Medulla oblongata (tissue), 1 donor: ENCODE measurements at regions not wholly inside any gene's neighbourhood (a gene's known extent, or its start where the extent isn't known, plus 50 kb on each side); places are given as distances from the start of the nearest gene placed in this dataset.
"Not testable (repeated sequence)": the region's sequence is repeated elsewhere in the genome, so short reads cannot be mapped to it uniquely, and the experiment has no call there.

Experiments used
- DNase-seq: peaks from one replicate; pipeline ENCODE4 v3.0.0-alpha.2; 2015; ENCODE audit errors: extremely low spot score

- DNase-seq = no peak
These were observed 187.3 kb downstream of the KTN1 start for GRCh38 chr14:55767286-55767685.

GRCh38 chr14:55769877-55770276 lies 189.9 kb downstream of the KTN1 start:
- no peak for DNase-seq

- no peak for DNase-seq
These were observed 191.4 kb downstream of the KTN1 start for GRCh38 chr14:55771242-55771981.

GRCh38 chr14:55772486-55772885 lies 192.5 kb downstream of the KTN1 start:
- no peak for DNase-seq

GRCh38 chr14:55773312-55773711 lies 193.3 kb downstream of the KTN1 start:
- no peak for DNase-seq

- no peak for DNase-seq
These were observed 194.1 kb downstream of the KTN1 start for GRCh38 chr14:55773984-55774545.

GRCh38 chr14:55777877-55778276 lies 197.9 kb downstream of the KTN1 start:
- no peak for DNase-seq

GRCh38 chr14:55780156-55780946 lies 200.3 kb downstream of the KTN1 start:
- peak; percentile 8 for DNase-seq

- no peak for DNase-seq
These were observed 201.0 kb downstream of the KTN1 start for GRCh38 chr14:55781046-55781445.

GRCh38 chr14:55782166-55782565 lies 202.2 kb downstream of the KTN1 start:
- no peak for DNase-seq

- DNase-seq = no peak
These were observed 209.4 kb downstream of the KTN1 start for GRCh38 chr14:55789406-55789805.

GRCh38 chr14:55794655-55795595 lies 214.9 kb downstream of the KTN1 start:
- no peak for DNase-seq

- not testable (repeated sequence) for DNase-seq
These were observed 216.5 kb downstream of the KTN1 start for GRCh38 chr14:55796513-55796912.

GRCh38 chr14:55798406-55798805 lies 218.4 kb downstream of the KTN1 start:
- no peak for DNase-seq

GRCh38 chr14:55799508-55800095 lies 219.6 kb downstream of the KTN1 start:
- DNase-seq = no peak

GRCh38 chr14:55800156-55800785 lies 220.3 kb downstream of the KTN1 start:
- no peak for DNase-seq

- DNase-seq = no peak
These were observed 221.1 kb downstream of the KTN1 start for GRCh38 chr14:55801121-55801520.

GRCh38 chr14:55802986-55803872 lies 223.2 kb downstream of the KTN1 start:
- no peak for DNase-seq

GRCh38 chr14:55803873-55804553 lies 224.0 kb downstream of the KTN1 start:
- DNase-seq = no peak
